Endothelial cell of umbilical vein (primary cell): ENCODE measurements at regions not wholly inside any gene's neighbourhood (a gene's known extent, or its start where the extent isn't known, plus 50 kb on each side); places are given as distances from the start of the nearest gene placed in this dataset.

Experiments used
- CTCF ChIP-seq, 2 donors: IDR thresholded peaks; 1 replicate in 1 of 2; 2 replicates in 1 of 2; pipeline ENCODE4 v1.5.1; 2011; ENCODE audit warnings: low read length in 2 of 2, mild to moderate bottlenecking in 2 of 2, moderate library complexity in 2 of 2, control low read depth in 1 of 2, inconsistent platforms in 1 of 2, low read depth in 1 of 2; ENCODE audit not compliant: insufficient read depth in 1 of 2; ENCODE audit errors: extremely low read depth in 1 of 2
- EZH2 ChIP-seq: IDR thresholded peaks from 2 replicates; pipeline ENCODE4 v1.6.1; 2012; ENCODE audit warnings: borderline replicate concordance, low read depth, mild to moderate bottlenecking, moderate library complexity, low read length, inconsistent platforms; ENCODE audit not compliant: severe bottlenecking
- FOS ChIP-seq: IDR thresholded peaks from 2 replicates; pipeline ENCODE4 v1.6.1; 2011; ENCODE audit warnings: mild to moderate bottlenecking, low read length, moderate library complexity, borderline replicate concordance; ENCODE audit not compliant: insufficient read depth
- JUN ChIP-seq: IDR thresholded peaks from 2 replicates; pipeline ENCODE4 v1.6.1; 2011; ENCODE audit warnings: borderline replicate concordance, low read depth; ENCODE audit not compliant: insufficient read length, insufficient read depth
- MAX ChIP-seq: IDR thresholded peaks from 2 replicates; pipeline ENCODE4 v1.6.1; 2011; ENCODE audit not compliant: insufficient read depth, insufficient read length
- MYC ChIP-seq: IDR thresholded peaks from one replicate; pipeline ENCODE4 v1.6.1; 2011; ENCODE audit warnings: mild to moderate bottlenecking, low read depth, low read length
- POLR2A ChIP-seq: IDR thresholded peaks from 2 replicates; pipeline ENCODE4 v1.6.1; 2012; ENCODE audit warnings: low read depth, mild to moderate bottlenecking, control low read depth, low read length
- POLR2AphosphoS5 ChIP-seq: IDR thresholded peaks from 2 replicates; pipeline ENCODE4 v1.6.1; 2012; ENCODE audit warnings: low read depth, mild to moderate bottlenecking, control low read depth, low read length, moderate library complexity; ENCODE audit not compliant: insufficient read depth

- TF ChIP-seq CTCF (IDR thresholded peaks at IDR 0.05; ENCODE audit: extremely low read depth in 1 of 2, insufficient read depth in 1 of 2, low read depth in 1 of 2, low read length in 2 of 2) (no peak), POLR2AphosphoS5 (no peak), MYC (no peak), POLR2A (no peak), JUN (no peak), EZH2 (no peak), MAX (no peak), FOS (no peak)
Measured at GRCh38 chr13:59270327-59270726, 893.4 kb downstream of the DIAPH3 start.
